UCSD-AML1 (cell line): ENCODE measurements at regions not wholly inside any gene's neighbourhood (a gene's known extent, or its start where the extent isn't known, plus 50 kb on each side); places are given as distances from the start of the nearest gene placed in this dataset.
"Not testable (repeated sequence)": the region's sequence is repeated elsewhere in the genome, so short reads cannot be mapped to it uniquely, and the experiment has no call there.

Source experiments
- DNase-seq: peaks from one replicate; lab custom pipeline; 2025; ENCODE audit not compliant: unreplicated experiment; lab: John Stamatoyannopoulos, UW

GRCh38 chr2:207438414-207439126, 91.2 kb upstream of the CREB1 start:
- no peak for DNase-seq

DNA sequence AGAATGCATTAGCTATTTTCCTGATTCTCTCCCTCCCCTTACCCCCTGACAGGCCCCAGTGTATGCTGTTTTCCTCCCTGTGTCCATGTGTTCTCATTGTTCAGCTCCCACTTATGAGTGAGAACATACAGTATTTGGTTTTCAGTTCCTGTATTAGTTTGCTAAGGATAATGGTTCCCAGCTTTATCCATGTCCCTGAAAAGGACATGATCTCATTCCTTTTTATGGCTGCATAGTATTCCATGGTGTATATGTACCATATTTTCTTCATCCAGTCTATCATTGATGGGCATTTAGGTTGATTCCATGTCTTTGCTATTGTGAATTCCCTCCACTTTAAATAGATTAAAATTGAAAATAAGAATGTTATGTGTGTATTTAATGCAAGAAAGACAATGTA, 89.9 kb upstream of the CREB1 start:
- DNase-seq: not testable (repeated sequence)

GRCh38 chr2:207444756-207445155, 85.0 kb upstream of the CREB1 start:
- no peak for DNase-seq

GRCh38 chr2:207446653-207447052, 83.1 kb upstream of the CREB1 start:
- DNase-seq: no peak

- DNase-seq: no peak
Measured at GRCh38 chr2:207448006-207448405, 81.8 kb upstream of the CREB1 start.

DNA sequence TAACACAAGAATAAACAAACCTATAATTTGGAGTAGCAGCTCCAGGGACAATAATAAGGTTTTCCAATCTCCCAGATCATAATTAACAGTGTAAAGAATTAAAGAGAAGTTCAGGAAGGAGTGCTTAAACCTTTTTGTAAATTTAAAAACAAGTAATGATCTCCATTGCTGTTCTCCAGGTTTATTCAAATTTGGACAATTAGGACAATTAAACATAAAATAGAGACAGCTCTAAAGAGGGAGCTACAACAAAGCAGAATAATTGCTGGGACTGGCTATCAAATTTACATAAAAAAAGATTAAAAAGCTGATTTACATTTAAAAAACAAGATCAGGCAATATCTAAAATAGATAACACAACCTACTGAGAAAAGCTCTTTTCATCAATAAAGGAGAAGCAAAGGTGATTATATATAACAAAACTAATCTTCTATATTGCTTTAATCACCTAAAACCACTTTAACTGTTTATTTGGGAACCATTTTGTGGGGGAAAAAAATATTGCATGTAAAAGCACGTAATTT, 80.1 kb upstream of the CREB1 start:
- no peak for DNase-seq

GRCh38 chr2:207450186-207450585, 79.6 kb upstream of the CREB1 start:
- DNase-seq: no peak

GRCh38 chr2:207458582-207458981, 71.2 kb upstream of the CREB1 start:
- no peak for DNase-seq

GRCh38 chr2:207459990-207460757, 69.6 kb upstream of the CREB1 start:
- DNase-seq: no peak

DNA sequence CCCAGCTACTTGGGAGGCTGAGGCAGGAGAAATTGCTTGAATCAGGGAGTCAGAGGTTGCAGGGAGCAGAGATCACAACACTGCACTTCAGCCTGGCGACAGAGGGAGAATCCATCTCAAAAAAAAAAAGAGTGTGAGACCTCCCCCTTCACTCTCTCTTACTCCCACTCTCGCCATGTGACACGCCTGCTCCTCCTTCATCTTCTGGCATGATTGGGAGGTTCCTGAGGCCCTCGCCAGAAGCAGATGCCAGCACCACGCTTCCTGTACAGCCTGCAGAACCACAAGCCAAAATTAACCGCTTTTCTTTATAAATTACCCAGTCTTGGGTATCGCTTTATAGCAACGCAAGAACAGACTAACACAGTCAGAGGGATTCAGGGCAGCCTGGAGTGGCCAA, 66.3 kb upstream of the CREB1 start:
- peak; percentile 31 for DNase-seq

- no peak for DNase-seq
Measured at GRCh38 chr2:207464007-207464406, 65.8 kb upstream of the CREB1 start.

- no peak for DNase-seq
Measured at GRCh38 chr2:207465894-207466293, 63.9 kb upstream of the CREB1 start.

- no peak for DNase-seq
Measured at GRCh38 chr2:207467716-207468347, 61.9 kb upstream of the CREB1 start.

DNA sequence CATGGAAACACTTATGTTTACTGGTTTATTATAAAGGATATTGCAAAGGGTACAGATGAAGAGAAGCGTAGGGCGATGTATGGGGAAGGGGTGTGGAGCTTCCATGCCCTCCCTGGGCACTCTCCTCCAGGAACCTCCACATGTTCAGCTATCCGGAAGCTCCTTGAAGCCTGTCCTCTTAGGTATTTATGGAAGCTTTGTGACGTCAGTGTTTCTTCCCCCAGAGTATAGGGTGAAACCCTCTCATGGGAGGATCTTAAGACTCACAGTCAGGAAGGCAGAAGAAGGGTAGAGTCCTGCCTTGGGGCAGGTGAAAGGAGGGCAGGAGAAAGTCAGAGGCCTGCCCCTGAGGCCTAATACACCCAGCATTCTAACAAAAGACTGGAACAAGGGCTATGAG, 61.3 kb upstream of the CREB1 start:
- no peak for DNase-seq

- no peak for DNase-seq
Measured at GRCh38 chr2:207469451-207469850, 60.3 kb upstream of the CREB1 start.

GRCh38 chr2:207469943-207470729, 59.6 kb upstream of the CREB1 start:
- no peak for DNase-seq

GRCh38 chr2:207471261-207471660, 58.5 kb upstream of the CREB1 start:
- no peak for DNase-seq

DNA sequence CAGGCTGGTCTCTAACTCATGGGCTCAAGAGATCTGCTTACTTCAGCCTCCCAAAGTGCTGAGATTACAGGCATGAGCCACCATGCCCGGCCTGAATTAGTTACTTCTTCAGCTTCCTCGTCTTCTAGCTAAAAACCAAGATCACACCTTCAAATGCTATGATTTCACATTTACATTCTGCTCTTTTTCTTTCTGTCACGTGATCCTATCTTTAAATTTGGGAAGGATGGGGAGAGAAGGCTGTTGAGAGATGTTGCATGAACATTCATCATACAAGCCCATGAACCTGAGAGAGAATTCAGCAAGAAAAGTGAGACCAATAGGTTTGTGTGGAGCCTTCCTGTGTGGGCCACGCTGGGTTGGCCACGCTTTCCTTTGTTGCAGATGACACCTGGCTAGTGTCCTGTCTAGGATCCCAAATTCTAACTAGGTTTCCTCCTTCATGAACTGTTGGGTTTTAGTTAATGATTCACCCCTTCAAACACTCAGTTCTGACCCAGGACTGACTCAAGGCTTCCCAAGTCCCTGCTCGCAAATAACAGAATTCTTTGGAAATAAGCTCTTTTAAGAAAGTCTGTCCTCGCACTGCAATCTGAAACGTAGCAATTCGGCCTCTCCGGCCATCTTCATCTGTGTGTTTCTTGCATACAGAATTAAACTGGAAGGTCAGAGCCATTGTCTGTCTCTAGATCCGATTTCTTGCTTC, 57.3 kb upstream of the CREB1 start:
- no peak for DNase-seq

DNA sequence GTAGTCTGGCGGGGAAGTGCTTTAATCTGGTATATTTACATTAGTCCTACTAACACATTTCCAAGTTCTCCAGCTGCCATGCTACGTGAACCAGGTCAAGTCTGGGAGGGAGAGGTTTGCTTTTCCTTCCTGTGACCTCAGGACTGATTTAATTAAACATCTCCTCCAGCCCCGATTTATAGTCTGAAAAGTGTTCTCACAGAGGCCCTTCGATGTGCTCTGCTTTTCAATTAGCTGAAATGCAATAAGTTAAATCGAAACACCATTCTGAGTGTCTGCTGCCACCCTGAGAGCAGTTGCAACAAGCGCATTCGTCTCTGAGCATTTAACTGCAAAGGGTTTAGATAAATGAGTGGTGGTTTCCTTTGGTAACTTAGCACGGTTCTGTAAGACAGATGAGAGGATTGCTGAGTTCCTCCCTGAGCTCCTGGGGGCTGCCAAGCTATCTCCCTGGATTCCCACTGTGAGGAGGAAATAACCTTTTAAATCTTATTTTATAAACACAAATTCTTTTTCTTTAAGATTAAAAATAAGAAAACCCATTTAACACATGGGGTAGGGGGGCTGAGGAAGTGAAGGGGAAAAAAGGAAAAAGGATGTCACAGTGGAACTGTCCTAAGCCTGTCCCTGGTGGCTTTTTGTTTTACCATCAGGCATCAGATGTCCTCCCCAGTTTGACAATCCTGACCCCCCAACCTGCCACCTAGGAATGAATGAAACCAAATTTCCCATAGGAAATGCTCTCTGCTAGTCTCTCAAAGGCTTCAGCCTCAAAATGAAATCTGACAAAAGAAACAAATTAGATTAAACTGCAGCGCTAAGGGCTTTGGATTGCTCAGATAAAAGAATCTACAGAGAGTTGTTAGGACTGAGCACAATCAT, 56.5 kb upstream of the CREB1 start:
- peak; percentile 32 for DNase-seq

DNA sequence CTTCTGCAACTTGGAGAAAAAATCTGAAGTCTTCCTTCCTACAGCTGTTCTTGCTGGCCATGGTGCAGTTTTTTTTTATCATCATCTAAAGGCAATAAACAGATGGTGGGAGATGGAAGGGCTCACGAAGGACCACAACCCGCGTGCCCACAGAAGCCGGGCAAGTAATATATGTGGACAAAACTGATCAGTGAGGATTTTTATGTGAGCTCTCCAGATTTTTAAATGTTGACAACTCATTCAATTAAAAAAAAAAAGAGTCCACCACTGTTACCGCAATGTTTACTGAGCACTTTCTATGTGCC, 55.9 kb upstream of the CREB1 start:
- DNase-seq: no peak
